ENCODE measurements at regions not wholly inside any gene's neighbourhood (a gene's known extent, or its start where the extent isn't known, plus 50 kb on each side); places are given as distances from the start of the nearest gene placed in this dataset.

GRCh38 chr13:21822029-21822428 is 151.2 kb downstream of the FGF9 start:
- Histone ChIP-seq H3K36me3 (ENCODE audit: low read depth, low read length) (no peaks in the 10 kb centered on the region), H3K4me1 (ENCODE audit: insufficient read depth, low read length) (no peaks in the 10 kb centered on the region), H3K9ac (ENCODE audit: low read length) (no peak overlapping the region), H3K79me2 (ENCODE audit: low read length) (no peaks in the 10 kb centered on the region), H3K27me3 (ENCODE audit: low read length) (peaks cover 21% of the 10 kb centered on the region; the same call in 1 of the 2 replicates), H2AFZ (ENCODE audit: low read length) (no peak overlapping the region), H3K9me2 (replicated peaks; ENCODE audit: low read length) (no peaks in the 10 kb centered on the region), H4K20me1 (ENCODE audit: low read length) (no peaks in the 10 kb centered on the region), H3K4me2 (ENCODE audit: low read length) (no peak overlapping the region), H3K4me3 (ENCODE audit: low read length) (no peak overlapping the region), H3K9me3 (ENCODE audit: low read length) (no peaks in the 10 kb centered on the region), H3F3A (ENCODE audit: low read length, unreplicated experiment) (no peaks in the 10 kb centered on the region), H3K27ac (ENCODE audit: low read length) (no peak overlapping the region)
- TF ChIP-seq CTCF (conservative IDR thresholded peaks at IDR 0.05; ENCODE audit: low read depth, low read length): no peak
- no peak for TF ChIP-seq EZH2 (IDR thresholded peaks at IDR 0.05; ENCODE audit: low read length, unreplicated experiment)
- ChIA-PET CTCF (no interaction called here), POLR2A (ENCODE audit: unreplicated experiment) (no interaction called here)
- no peak for ATAC-seq
- no peak for DNase-seq
- intact Hi-C loops (cut with micrococcal nuclease): no loop called here
- no TSS peak for BruUV-seq (replicated peaks)

GRCh38 chr13:21823416-21823815 is 152.5 kb downstream of the FGF9 start:
- Histone ChIP-seq H3K79me2 (ENCODE audit: low read length) (no peaks in the 10 kb centered on the region), H3K9ac (ENCODE audit: low read length) (no peak overlapping the region), H2AFZ (ENCODE audit: low read length) (no peak overlapping the region), H3K4me2 (ENCODE audit: low read length) (no peak overlapping the region), H3K27ac (ENCODE audit: low read length) (no peak overlapping the region), H3K9me3 (ENCODE audit: low read length) (no peaks in the 10 kb centered on the region), H4K20me1 (ENCODE audit: low read length) (no peaks in the 10 kb centered on the region), H3K27me3 (ENCODE audit: low read length) (peaks cover 21% of the 10 kb centered on the region; the same call in 1 of the 2 replicates), H3K9me2 (replicated peaks; ENCODE audit: low read length) (no peaks in the 10 kb centered on the region), H3K4me1 (ENCODE audit: insufficient read depth, low read length) (no peaks in the 10 kb centered on the region), H3F3A (ENCODE audit: low read length, unreplicated experiment) (no peaks in the 10 kb centered on the region), H3K4me3 (ENCODE audit: low read length) (no peak overlapping the region), H3K36me3 (ENCODE audit: low read depth, low read length) (no peaks in the 10 kb centered on the region)
- DNase-seq: no peak
- intact Hi-C loops (cut with micrococcal nuclease): no loop called here
- POLR2A ChIA-PET (ENCODE audit: unreplicated experiment): no interaction called here
- no peak for ATAC-seq
- BruUV-seq (replicated peaks): no TSS peak
- CTCF ChIA-PET: no interaction called here
- TF ChIP-seq CTCF (conservative IDR thresholded peaks at IDR 0.05; ENCODE audit: low read depth, low read length): no peak
- no peak for TF ChIP-seq EZH2phosphoT487 (IDR thresholded peaks at IDR 0.05; ENCODE audit: borderline replicate concordance, low read length)
- TF ChIP-seq EZH2 (IDR thresholded peaks at IDR 0.05; ENCODE audit: low read length, unreplicated experiment): no peak

GRCh38 chr13:21823949-21824348 is 153.1 kb downstream of the FGF9 start:
- Histone ChIP-seq H3K4me3 (ENCODE audit: low read length) (no peak overlapping the region), H3K27me3 (ENCODE audit: low read length) (peaks cover 19% of the 10 kb centered on the region; the same call in 1 of the 2 replicates), H3K9ac (ENCODE audit: low read length) (no peak overlapping the region), H3K4me1 (ENCODE audit: insufficient read depth, low read length) (no peaks in the 10 kb centered on the region), H3K4me2 (ENCODE audit: low read length) (no peak overlapping the region), H3F3A (ENCODE audit: low read length, unreplicated experiment) (no peaks in the 10 kb centered on the region), H3K9me3 (ENCODE audit: low read length) (no peaks in the 10 kb centered on the region), H3K79me2 (ENCODE audit: low read length) (no peaks in the 10 kb centered on the region), H3K27ac (ENCODE audit: low read length) (no peak overlapping the region), H3K9me2 (replicated peaks; ENCODE audit: low read length) (no peaks in the 10 kb centered on the region), H2AFZ (ENCODE audit: low read length) (no peak overlapping the region), H3K36me3 (ENCODE audit: low read depth, low read length) (no peaks in the 10 kb centered on the region), H4K20me1 (ENCODE audit: low read length) (no peaks in the 10 kb centered on the region)
- ChIA-PET POLR2A (ENCODE audit: unreplicated experiment) (no interaction called here), CTCF (no interaction called here)
- DNase-seq: no peak
- TF ChIP-seq EZH2 (IDR thresholded peaks at IDR 0.05; ENCODE audit: low read length, unreplicated experiment): no peak
- no peak for TF ChIP-seq CTCF (conservative IDR thresholded peaks at IDR 0.05; ENCODE audit: low read depth, low read length)
- no peak for TF ChIP-seq EZH2phosphoT487 (IDR thresholded peaks at IDR 0.05; ENCODE audit: borderline replicate concordance, low read length)
- intact Hi-C loops (cut with micrococcal nuclease): no loop called here
- ATAC-seq: no peak
- no TSS peak for BruUV-seq (replicated peaks)
